Stimulated activated naive CD4-positive, alpha-beta T cell (primary cell): ENCODE measurements at regions not wholly inside any gene's neighbourhood (a gene's known extent, or its start where the extent isn't known, plus 50 kb on each side); places are given as distances from the start of the nearest gene placed in this dataset.
"Not testable (repeated sequence)": the region's sequence is repeated elsewhere in the genome, so short reads cannot be mapped to it uniquely, and the experiment has no call there.

Source experiments
- DNase-seq, 6 experiments: peaks; one replicate each; lab custom pipeline; 2025; lab: John Stamatoyannopoulos, UW

GRCh38 chr12:90593596-90594295, 361.2 kb downstream of the CCER1 start:
- DNase-seq, result no peak

DNA sequence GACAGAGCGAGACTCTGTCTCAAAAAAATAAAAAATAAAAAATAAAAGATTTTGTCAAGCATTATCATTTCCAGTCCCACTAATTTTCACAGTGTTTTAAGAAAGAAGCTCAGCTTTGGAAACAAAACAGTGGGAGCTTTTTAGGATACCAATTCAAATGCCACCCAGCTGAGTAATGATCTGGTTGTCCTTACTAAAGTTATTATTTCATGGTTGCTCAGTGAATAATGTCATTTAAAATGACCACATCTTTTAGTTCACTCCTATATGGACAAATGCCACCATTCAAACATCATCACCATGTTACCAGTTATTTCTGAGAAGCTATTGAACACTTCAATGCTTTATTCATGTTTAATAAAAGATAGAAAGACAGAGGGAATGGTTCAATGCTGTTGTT, 365.0 kb downstream of the CCER1 start:
- DNase-seq, result no peak

DNA sequence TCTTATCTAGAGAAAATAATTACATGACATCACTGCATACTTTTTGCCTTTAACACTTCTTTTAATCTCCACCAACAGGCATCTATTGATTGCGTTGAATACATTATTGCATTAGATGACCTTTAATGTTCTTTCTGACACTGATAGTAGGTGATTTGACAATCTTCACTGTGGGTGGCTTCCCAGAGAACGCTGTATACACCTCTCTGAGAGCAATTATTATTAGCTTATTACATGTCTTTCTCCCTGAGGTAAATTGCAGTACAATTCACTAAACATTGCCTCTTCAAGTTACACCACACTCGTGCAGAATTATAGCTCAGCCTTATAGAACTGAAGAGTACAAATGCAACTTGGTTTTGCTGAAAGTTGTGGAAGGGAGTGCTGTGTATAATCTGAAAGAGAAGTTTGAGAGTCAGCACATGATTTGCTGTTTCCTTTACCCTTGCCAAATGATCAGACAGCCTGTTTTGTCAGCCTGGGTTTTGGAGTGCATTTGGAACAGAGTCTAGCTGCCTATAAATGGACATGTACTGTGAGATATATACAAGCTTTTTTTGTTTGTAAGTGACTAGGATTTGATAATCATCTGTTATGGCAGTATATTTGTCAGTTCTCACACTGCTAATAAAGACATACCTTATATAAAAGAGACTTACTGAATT, 369.2 kb downstream of the CCER1 start:
- no peak for DNase-seq

- no peak for DNase-seq
Observed at GRCh38 chr12:90576707-90577106, 378.3 kb downstream of the CCER1 start.

GRCh38 chr12:90575995-90576394, 379.0 kb downstream of the CCER1 start:
- DNase-seq, result no peak

- no peak for DNase-seq
Observed at GRCh38 chr12:90574676-90575075, 380.3 kb downstream of the CCER1 start.

GRCh38 chr12:90572778-90573177, 382.2 kb downstream of the CCER1 start:
- no peak for DNase-seq

- DNase-seq, result no peak
Observed at GRCh38 chr12:90569685-90570084, 385.3 kb downstream of the CCER1 start.

DNA sequence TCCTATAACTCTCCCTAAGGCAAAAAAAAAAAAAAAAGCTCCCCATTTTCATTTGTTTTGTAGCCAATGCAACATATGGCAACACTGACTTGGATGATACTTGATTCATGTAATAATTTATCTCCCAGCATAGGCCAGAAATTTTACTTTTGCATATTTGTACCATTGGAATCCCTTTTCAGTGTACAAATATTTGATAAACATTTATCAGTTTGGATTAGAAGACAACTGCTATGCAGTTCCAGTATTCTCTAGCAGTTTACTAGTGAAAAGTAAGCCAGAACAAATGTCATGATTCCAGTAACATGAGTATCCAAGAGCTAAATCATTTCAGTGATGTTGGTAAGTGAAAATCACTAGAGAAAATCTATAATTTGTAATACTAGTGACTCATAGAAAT, 392.3 kb downstream of the CCER1 start:
- no peak for DNase-seq

DNA sequence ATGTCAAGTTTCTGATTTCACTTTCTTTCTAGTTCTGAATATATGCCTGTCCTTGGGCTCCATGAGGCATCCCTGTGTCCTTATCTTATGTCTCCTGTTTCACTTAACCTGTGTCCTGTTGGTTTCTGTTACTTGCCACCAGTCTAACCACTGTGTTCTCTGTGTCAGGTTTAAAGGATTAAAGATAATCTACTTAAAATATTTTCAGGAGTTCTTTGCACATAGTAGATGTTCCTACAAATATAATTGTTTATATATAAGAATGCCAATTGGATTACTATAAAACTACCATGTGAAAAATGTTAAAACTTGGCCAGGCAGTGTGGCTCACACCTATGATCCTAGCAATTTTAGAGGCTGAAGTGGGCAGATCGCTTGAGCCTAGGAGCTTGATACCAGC, 406.4 kb downstream of the CCER1 start:
- DNase-seq, result no peak

DNA sequence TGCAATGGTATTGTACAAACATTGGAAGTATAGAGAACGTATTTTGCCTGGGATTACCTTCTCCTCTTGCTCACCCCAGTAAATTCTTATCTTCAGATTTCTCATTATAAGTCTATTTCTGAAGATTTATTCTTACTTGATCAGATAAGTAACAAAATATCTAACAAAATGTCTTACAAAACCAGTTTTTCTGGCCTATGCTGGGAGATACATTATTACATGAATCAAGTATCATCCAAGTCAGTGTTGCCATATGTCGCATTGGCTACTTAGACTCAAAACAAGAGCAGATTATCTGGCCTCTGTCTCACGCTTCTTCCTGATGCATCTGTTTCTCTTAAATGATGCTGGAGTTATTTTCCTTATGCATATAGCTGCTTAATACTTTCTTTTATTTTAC, 408.5 kb downstream of the CCER1 start:
- DNase-seq, result no peak

GRCh38 chr12:90543841-90544240, 411.1 kb downstream of the CCER1 start:
- no peak for DNase-seq

DNA sequence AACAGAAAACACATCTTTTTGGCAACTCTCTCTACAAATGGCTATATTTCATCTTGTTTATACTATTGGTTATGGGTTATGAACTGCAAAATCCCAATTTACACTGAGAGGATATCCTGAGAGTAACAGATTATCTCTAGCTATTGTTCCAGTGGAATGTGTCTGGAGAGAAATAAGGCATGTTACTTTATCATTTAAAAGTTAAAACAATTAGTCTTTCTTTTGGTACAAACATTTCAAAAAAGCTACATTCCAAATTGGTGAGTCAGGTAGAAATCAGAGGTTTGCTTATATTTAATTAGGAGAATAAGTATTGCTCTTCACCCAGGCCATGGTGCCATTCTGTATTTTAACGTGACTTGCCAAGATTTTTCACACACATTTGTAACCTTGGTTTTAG, 411.6 kb downstream of the CCER1 start:
- no peak for DNase-seq

DNA sequence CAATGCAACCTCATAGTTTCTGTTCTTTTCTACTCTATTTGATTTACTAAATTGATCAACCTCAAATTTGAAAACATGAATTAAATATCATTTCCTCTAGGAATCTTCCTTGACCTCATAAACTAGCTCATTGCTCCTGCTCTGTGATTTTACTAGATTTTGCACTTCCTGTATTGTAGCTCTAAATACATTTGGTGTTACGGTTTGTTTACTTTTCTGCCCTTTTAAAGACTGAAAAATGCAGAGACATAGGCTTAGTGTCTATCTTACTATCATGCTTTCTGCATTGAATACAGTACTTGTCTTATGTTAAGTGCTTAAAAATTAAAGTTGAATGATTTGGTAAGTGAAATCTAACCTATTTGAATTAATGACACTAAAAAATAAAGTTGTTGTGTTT, 412.1 kb downstream of the CCER1 start:
- not testable (repeated sequence) for DNase-seq

GRCh38 chr12:90533828-90534227, 421.1 kb downstream of the CCER1 start:
- DNase-seq, result not testable (repeated sequence)

DNA sequence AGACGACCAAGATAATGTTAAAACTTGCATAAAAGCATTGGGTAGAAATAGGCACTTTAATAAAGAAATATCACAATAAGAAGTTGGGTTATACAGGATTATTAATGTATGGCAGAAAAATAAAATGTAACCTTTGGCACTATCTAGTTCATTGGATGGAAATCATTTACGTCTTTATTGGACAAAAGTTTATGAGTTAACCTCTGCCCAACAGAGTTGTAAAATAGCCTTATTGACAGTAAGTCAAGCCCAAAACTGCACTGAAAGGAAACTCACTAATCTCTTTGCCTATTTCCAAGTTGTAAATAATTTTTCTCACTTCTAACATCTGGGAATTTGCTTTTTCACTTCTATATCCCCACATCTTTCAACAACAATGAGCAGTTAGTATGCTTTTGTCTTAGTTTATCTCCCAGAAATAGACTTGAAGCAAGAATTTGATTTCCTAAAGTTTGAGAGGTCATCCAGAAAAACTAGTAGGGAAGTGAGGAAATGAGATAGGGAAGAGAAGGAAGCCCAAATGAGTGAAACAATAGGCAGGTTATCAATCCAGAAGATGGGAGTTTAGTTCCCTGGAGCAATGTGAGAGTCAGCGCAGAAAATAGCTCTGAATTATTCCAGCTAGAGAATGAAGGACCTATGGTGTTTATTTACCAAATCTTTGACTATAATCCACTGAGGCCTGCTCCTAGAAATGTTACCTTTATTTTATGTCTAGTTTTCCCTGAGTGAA, 434.8 kb downstream of the CCER1 start:
- DNase-seq, result no peak

DNA sequence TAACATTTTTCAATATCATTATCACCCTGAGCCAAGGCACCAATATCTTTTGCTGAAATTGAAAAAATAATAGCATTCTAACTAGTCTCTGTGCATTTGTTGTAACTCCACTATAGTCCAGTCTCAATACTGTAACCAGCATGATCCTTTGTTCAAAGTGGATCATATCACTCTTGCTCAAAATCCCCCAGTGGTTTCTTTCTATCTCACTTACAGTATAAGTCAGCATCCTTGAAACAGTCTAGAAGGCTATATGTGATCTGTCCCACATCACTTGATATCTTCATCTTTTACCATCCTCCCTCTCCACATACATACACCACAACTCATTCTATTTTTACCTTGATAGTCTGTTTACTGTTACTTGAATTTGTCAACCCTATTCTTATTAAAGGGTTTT, 435.7 kb downstream of the CCER1 start:
- no peak for DNase-seq

- DNase-seq, result no peak
Observed at GRCh38 chr12:90515199-90516175, 439.5 kb downstream of the CCER1 start.

DNA sequence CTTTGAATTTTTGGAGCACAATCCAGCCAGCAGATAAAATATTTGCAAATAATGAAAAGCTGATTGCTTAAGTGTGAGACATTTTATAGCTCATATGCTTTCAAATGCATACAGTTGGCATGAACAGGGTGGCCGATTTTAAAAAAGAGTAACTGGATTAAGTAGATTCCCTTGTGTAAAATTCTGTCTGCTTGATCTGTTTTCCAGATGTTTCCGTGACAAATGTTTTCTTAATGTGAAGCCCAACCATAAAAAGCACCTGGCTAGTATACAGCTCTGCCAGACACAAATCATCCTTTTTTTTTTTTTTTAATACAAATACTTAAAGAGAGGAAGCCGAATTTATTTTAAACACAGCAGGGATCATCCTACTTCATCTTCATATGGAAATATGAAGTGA, 440.7 kb downstream of the CCER1 start:
- DNase-seq, result no peak

DNA sequence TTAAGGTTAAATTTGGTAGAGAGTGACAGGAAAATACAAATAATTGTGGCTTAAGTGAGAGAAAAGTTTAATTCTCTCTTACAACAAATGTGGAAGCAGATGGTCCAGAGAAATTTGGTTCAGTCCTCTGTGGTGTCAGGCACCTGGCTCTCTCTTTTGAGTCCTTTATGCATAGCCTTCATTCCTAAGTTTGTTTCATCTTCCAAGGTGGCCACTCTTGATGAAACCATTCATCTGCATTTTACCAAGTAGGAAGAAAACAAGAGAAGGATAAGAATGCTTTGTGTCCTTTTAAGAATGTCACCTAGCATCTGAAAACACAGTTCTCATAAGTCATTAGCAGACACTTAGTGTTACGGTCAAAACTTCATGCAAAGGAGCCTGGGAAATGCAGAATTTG, 442.5 kb downstream of the CCER1 start:
- DNase-seq, result no peak

- no peak for DNase-seq
Observed at GRCh38 chr12:90510948-90511347, 444.0 kb downstream of the CCER1 start.

GRCh38 chr12:90504806-90505205, 450.2 kb downstream of the CCER1 start:
- DNase-seq, result no peak
